ENCODE measurements at regions not wholly inside any gene's neighbourhood (a gene's known extent, or its start where the extent isn't known, plus 50 kb on each side); places are given as distances from the start of the nearest gene placed in this dataset.

DNA sequence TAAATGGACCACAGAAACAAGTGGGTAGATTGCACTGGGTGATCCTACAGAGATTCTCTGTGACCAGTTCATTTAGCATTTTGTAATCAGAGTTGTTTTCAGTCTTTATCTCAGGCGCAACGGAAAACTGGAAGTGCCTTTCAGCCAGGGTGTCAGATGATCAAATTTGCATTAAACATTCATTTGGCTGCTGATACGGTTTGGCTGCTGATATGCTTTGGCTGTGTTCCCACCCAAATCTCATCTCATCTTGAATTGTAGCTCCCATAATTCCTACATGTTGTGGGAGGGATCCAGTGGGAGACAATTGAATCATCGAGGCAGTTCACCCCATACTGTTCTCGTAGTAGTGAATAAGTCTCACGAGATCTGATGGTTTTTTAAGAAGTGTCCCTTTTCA lies 1396.1 kb upstream of the TMEFF2 start:
- no peak for DNase-seq

DNA sequence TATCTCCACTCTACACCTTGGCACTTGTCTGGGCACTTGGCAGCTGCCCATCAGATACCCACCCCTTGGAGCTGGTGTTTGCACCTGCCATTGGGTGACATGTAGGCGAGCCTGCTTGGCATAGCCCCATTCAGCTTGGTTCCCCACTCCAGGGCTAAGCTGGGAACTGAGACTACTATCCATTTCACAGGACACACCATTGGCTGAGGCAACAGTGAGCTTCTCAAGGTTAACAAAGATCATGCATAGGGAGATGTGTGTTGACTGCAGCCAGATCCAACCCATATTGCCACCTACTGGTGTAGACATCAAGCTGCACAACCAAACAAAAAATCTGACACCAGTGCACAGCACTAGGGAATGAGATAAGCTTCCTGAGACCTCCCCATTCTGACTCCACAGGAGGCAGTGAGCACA lies 1389.8 kb upstream of the TMEFF2 start:
- DNase-seq, result no peak

DNA sequence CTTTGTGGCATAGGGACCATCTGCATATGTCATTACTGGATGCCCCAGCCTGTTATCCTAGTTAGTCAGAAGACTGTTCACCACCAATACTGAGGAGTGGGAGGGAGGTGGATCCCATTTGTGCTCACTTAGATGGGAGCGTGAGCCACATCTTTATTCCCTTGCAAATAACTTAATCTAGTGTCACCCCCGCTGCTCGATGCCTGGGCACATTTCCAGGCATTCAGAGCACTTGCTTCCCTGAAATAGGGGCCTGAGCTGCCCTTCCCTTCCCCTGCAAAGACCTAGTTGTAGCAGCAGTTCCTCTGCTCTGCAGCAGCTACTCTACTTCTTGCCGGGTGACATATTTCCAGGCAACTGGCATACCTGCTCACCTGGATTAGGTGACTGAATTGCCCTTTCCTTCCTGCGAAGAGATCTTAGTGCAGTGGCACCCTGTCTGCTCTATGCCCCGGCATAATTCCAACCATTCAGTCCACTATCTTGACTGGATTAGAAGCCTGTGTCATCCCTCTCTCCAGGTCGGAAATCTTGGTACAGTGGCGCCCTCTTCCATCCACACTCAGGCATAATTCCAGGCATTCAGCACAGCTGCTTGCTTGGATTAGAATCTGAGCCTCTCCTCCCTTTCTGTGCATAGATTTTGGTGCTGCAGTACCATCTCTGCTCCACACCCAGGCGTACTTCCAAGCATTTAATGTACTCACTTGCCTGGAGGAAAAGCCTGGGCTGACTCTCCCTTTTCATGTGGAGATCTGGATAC lies 1389.1 kb upstream of the TMEFF2 start:
- no peak for DNase-seq

DNA sequence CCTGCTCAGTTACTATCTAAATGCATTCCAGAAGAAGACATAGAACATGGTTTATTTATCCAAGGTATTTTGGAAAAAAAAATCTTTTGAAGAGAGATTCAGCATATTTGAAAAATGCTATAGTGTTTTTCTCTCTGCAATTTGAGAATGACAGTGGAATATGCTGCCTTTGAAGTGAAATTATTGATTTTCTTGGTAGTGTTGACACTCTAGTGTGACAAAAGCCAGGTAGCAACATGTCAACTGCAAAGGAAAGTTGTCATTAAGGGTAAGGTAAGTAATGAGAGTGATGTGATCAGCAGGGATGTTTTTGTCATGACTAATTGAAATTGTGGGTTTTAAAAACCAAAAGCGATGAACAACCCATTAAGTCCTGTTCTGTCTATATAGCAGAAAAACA lies 1387.1 kb upstream of the TMEFF2 start:
- DNase-seq, result no peak

DNA sequence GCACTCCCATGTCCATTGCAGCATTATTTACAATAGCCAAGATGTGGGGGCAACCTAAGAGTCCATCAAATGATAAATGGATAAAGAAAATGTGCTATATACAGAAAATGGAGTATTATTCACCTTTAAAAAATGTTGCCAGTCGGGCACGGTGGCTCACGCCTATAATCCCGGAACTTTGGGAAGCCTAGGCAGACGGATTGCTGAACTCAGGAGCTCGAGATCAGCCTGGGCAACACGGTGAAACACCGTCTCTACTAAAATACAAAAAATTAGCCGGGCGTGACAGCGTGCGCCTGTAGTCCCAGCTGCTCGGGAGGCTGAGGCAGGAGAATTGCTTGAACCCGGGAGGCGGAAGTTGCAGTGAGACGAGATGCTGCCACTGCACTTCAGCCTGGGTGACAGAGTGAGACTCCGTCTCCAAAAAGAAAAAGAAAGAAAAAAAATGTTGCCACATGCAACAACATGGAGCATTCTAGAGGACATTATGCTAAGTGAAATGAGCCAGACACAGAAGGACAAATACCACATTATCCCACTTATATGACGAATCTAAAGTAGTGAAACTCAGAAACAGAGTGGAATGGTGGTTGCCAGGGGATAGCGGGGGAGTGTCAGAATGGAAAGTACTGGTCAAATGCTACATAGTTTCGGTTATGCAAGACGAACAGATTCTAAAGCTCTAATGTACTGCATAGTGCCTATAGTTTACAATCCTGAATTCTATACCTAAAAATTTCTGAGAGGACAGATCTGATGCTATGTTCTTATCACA lies 1385.6 kb upstream of the TMEFF2 start:
- no peak for DNase-seq

DNA sequence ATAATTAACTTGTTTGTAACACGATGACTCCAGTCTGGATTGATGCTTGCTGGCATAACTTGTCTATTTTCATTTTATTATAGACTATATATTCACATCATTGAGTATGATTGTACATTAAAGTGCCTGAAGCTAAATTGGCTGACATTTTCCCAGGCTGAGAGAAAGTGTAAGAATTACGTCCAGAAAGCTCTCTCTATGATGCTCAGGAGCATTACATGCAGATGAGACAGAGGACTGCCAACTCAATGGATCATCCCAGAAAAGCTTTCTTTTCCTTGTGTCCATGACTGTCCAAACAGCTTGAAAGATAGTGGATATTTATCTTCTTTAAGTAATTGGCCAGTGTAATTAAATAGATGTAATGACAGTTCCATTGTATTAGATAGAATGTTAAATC lies 1372.2 kb upstream of the TMEFF2 start:
- DNase-seq, result no peak

DNA sequence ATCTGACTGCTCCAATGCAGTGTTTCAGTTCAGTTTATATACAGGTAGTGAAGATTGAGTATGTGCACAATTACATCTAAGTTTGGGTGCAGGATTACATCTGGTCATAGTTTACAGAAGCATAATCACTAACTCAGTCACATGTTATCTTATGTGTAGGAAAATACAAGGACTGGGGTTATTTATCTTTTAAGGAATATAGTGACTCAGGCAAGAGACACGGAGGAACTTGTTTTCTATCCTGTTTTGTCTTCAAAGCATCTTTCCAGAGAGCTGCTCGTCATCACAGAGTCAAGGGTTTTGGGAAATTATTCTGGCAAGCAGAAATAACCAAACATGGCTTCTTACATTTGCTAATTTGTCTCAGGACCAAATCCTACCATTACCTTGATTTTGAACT lies 1371.5 kb upstream of the TMEFF2 start:
- DNase-seq, result no peak

DNA sequence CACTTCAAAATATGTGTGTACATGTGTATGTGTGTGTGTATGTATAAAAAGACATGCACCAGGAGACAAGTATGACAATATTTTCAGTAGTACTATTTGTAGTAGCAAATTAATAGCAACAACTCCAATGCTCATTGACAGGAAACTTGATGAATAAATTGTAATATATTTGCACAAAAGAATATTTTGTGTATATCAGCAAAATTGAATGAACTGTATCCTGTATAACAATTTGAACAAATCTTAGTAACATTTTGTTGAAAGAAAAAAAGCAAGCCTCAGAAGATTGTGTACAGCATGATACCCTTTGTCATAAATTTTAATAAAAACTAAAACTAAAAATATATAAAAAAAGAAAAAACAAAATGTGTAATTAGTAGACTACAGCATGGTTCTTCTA lies 1367.3 kb upstream of the TMEFF2 start:
- no peak for DNase-seq

DNA sequence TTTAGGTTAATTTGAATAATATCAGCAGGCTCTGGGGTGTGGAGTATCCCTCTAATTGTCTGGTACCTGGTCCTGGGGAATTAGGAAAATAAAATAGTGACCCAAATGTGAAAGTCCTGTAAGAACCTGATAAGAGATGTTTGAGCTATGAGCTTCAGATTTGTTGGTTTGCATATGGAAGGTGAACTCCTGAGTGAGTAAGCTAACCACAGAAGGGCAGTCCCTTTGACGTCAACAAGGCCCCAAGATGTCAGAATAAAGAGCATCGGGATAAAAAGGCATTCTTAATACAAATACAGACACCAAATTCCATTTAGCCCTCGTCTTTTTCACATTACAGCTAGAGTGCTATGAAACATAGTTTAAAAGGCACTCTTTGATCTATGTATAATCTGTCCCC lies 1366.3 kb upstream of the TMEFF2 start:
- DNase-seq, result no peak

DNA sequence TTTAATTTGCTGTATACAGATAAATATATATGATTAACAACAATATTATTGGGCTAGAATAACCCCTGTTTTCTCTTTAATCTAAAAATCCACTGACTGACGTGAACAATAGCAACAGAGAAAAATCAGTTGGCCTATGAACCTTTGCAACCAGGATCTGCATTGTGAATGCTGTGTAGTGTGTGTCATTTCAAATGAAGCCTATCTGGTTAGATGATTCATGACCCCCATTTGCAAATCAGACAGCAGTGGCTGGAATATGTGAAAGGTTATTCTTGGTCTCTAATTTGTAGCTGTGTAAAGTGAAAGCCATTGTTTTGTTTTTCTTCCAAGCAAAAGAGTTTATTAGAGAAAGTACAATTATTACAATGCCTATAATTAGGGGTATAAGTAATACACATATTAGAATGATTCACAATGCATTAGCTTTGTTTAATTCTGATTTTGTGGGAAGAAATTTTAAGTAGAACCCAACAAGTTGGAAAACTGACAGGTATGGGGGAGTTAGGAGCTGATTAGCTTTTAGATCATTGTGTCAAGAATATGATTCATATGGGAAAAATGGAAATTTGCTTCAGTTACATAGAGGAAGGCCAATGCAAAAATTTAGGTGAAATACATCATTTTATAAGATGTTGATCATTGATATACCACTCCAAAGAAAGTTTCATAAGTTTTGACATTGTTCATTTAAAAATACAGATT lies 1362.2 kb upstream of the TMEFF2 start:
- no peak for DNase-seq

DNA sequence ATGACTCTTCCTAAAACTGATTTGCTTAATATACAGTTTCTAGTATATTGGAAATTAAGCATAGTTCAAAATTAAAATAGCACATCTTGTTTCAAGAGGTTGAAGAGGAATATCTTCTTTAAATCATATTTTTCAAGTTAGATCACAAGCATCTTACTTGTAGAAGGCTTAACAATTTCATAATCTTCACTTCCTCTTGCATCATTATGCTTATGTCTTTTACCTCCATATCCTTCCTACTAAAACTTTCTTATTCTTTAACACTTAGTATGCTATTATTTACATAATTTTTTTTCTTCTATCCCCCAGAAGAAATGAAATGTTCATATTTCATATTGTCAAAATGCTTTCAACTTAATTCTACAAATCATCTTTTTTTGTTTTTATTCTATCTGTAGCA lies 1354.9 kb upstream of the TMEFF2 start:
- no peak for DNase-seq

DNA sequence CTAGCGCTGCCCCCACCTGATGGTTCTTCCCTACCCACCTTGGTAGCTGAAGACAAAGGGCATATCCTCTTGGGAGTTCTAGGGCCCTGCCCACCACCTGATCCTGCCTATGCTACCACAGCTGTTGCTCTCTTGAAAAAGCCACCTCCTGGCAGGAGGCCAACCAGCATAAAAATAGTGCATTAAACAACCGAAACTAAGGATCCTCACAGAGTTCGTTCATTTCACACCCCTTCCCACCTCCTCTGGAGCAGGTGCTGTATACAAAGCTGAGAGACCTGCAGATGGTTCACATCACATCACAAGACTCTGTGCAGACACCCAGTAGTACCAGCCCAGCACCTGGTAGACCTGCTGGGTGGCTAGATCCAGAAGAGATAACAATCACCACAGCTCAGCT lies 1348.0 kb upstream of the TMEFF2 start:
- DNase-seq, result no peak

DNA sequence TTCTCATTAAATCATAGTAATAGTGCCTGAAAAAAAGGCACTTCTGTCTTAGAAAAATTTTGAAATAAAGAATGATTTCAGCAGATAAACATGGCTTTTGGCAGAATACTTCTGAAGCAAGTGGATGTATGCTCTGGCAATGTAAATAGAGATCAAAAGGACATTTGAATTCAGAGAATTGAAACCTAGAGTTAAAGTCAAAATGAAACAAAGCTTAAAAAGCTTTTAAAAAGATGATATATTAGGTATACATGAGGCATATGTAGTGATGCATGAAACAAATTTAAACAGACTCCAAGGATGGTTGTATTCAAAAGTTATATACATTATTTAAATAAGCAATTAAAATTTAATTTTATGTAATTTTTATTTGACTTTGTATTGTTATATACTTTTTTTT lies 1344.5 kb upstream of the TMEFF2 start:
- DNase-seq, result no peak

DNA sequence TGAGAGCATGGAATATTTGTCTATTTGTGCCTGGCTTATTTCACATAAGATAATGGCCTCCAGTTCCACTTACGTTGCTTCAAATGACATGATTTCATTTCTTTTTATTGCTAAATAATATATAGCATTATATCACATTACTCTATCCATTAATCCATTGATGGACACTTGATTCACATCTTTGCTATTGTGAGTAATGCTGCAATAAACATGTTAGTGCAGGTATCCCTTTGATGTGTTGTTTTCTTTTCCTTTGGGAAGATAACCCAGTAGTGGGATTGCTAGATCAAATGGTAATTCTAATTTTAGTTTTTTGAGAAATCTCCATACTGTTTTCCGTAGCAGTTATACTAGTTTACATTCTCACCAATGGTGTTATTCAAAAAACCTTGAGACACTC lies 1343.3 kb upstream of the TMEFF2 start:
- no peak for DNase-seq

DNA sequence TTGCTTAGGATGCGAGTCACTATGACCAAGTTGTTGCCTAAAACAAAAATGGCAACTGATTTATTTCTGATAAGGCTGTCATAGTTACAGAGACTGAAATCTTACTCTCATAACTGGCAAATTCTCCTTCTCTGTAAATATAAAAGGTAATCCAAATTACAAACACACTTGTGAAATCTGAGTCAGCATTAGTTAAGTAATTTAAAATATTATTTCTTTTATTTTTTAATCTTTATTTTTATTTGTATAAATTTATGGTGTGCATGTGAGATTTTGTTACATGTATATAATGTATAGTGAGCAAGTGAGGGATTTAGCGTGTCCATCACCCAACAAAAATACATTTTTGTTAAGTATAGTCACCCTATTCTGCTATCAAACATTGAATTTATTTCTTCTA lies 1342.8 kb upstream of the TMEFF2 start:
- no peak for DNase-seq

DNA sequence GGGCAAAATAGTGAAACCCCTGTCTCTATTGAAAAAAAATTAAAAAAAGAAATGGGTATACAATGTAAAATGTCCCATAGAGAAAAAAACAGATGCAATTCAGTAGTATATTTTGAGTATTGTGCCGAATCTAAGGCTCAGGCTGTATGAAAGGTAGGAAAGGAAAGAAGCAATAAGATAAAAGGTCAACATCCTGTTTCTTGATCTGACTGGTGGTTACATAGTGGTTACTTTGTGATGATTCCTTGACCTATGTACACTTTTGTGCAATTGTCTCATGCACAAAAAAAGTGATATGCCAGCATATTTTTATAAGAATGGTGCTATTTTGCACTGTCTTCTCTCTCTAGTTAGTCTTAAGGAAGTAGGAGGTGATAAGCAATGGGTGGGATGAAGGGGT lies 1333.7 kb upstream of the TMEFF2 start:
- no peak for DNase-seq

DNA sequence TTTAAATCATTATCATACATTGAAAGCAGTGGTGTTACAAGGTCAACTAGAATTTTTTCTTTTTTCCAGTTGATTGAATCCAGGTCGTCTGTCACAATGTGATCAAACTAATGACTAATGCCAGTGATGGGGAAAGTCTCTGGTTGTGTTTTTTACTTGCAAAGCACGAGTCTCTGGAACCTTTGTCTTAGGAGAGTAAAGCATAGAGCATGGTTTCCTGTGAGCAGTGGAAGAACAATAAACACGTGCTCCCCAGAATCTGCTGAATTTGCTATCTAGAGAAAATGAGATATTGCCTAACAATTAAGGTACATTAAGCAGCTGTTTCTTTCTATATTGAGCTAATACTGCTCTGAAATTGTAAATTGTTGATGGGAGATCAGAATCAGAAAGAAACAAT lies 1332.4 kb upstream of the TMEFF2 start:
- no peak for DNase-seq

DNA sequence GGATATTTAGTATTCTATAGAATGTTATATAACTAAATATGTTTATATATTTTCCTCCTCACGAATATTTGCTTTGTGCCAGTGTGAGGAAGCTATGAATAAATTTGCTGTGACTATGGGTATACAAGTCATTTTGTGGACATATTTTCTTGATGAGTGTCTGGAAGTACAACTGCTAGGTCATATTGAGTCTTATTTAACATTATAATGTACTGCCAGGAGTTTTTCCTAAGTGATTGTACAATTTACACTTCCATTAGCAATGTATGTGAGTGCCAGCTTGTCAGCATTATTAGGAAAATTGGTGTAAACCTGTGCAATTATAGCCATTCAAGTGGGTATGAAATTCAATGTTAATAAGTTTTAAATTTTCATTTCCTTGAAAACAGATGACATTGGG lies 1328.9 kb upstream of the TMEFF2 start:
- no peak for DNase-seq

DNA sequence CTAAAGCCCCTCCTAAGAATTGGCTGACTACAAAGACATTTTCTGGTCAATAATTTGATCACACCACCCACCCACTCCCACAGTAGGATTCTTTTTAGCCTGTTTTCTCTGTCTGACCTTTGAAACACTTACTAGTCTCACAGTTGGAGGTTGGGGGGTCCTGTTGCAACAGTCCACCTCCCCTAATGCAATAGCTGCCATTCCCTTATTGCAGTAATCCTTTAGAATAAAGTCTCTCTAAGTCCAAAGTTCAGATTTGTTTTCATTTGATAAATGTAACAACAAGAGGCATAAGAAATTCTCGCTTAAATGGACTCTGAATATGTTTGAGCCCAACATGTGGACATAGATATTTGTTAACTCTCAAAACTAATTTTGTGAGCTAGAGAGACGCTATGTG lies 1326.8 kb upstream of the TMEFF2 start:
- no peak for DNase-seq

DNA sequence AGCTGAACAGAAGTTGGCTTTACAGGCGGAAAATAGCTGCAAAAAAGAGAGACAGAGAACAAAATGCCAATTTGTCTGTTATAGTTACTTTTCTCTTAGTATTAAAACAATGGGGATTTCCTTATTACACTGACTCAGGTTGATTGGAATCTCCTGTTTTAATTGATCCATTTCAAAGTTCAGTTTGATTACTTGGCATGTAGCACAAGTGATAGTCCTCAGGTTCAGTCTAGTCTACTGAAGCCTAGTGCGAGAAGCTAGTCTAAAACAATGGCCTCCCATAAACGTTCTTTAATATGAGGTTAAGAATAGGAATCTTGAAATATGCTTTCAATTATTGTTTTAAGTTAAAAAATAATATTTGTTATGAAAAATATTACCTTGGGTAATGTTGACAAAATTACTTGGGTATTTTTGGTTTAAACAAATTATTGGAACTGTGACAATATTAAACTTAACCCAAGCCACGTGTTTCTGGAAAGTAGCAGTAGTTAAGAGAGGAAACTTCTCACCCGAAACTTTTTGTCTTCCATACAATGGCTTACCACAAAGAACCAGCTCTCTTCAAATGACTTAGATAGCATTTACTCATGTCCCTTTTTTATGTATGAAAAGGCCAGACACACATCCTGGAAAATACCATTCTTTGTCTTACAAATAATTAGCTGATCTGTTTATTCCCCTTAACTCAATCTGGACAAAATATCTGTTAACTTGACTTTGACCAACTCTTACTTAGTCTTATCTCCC lies 1326.2 kb upstream of the TMEFF2 start:
- DNase-seq, result no peak

DNA sequence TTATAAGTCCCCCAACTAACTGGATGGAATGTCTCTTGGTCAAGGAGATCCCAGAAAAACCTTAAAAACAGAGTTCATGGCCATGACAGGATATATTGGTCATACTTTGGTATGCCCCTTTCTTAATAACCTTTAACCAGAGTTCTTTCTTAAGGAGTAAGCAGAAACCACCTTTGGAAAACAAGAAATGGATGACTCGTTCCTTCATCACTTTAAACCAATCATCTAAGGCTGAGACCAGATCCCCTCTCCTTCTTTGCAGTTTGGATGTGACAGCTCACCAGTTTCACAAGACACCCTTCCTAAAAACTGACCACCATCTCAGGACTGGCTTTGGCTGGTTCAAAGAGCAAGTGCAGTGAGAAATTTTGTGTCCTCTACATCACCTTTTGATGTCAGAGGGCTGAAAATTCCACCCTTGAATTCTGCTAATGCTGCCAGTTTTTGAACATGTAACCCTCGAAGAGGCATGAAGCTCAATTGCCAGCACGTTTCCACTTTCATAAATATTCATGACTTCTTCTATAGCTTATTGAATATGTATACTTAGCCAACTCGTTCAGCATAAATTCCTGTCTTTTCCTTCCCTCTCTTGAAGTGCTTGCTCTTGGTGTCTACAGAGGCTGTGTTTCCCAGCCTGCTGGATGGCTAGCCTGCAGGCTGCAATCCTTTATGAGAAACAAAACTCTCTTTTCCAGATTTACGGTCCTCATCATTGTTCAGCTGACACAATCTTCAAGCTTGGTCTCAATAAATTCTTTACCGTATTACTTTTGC lies 1323.5 kb upstream of the TMEFF2 start:
- DNase-seq, result no peak

DNA sequence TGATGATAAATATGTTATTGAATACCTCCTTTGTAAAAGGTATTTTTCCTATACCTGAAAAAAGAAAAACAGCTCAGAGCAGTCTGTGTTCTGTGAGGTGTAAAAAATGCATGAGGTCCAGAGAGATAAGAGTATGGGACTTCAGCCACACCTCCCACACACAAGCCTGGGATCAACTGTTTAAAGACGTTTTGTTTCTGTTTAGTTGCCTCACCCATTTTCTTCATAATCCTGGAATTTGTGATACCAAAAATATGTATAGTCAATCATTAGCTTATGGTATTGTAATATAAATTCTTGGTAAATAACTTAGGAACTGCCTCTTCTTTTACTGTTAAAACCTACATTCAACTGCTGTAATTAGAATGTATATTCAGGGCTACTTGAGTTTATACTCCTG lies 1322.9 kb upstream of the TMEFF2 start:
- DNase-seq, result no peak

DNA sequence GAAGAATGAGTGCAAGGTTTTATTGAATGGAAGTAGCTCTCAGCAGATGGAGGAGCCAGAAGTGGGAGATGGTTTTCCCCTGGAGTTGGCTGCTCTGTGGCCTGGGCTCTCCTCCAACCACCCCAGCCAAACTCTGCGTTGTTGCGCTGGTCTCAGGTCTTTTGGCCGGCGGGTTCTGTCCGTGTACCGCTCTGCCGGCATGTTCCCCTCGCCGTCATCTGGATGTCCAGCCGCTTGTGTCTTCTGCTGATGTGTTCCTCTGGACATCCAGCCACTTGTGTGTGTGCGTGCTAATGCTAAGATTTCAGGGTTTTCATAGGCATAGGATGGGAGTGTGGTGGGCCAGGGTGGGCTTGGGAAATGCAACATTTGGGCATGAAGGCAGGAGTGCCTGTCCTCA lies 1311.3 kb upstream of the TMEFF2 start:
- no peak for DNase-seq

Data from activated CD4-positive, alpha-beta T cell treated with anti-CD3 and anti-CD28 coated beads for 1 hour (primary cell).